ENCODE measurements at regions not wholly inside any gene's neighbourhood (a gene's known extent, or its start where the extent isn't known, plus 50 kb on each side); places are given as distances from the start of the nearest gene placed in this dataset.

DNA sequence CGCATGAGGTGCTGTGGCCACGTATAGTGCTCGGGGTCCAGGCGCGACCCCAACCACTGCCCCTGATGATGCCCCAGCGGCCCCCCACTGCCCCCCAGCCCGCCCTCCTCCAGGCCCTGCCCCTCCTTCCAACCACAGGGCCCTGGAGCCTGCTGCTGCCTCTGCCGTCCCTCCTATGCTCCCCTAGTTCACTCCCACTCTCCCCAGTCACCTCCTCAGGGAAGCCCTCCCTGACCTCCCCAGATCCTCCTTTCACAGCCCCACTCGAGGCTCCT lies 93.8 kb downstream of the UNCX start:
- TF ChIP-seq, protein P1, sequence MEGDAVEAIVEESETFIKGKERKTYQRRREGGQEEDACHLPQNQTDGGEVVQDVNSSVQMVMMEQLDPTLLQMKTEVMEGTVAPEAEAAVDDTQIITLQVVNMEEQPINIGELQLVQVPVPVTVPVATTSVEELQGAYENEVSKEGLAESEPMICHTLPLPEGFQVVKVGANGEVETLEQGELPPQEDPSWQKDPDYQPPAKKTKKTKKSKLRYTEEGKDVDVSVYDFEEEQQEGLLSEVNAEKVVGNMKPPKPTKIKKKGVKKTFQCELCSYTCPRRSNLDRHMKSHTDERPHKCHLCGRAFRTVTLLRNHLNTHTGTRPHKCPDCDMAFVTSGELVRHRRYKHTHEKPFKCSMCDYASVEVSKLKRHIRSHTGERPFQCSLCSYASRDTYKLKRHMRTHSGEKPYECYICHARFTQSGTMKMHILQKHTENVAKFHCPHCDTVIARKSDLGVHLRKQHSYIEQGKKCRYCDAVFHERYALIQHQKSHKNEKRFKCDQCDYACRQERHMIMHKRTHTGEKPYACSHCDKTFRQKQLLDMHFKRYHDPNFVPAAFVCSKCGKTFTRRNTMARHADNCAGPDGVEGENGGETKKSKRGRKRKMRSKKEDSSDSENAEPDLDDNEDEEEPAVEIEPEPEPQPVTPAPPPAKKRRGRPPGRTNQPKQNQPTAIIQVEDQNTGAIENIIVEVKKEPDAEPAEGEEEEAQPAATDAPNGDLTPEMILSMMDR (IDR thresholded peaks at IDR 0.05): no peak
- TF ChIP-seq POLR2A (IDR thresholded peaks at IDR 0.05): no peak
- TF ChIP-seq POLR2AphosphoS5 (IDR thresholded peaks at IDR 0.05): no peak
- no peak for TF ChIP-seq EP300 (IDR thresholded peaks at IDR 0.05)

All from gastroesophageal sphincter (tissue), 3 donors.